ENCODE measurements at regions not wholly inside any gene's neighbourhood (a gene's known extent, or its start where the extent isn't known, plus 50 kb on each side); places are given as distances from the start of the nearest gene placed in this dataset.

- Histone ChIP-seq H3K36me3 (ENCODE audit: insufficient read depth, low read length) (no peaks in the 10 kb centered on the region), H3K9ac (ENCODE audit: low read length) (no peak overlapping the region), H3K27me3 (ENCODE audit: insufficient read depth, low read depth, low read length) (no peaks in the 10 kb centered on the region), H2AFZ (ENCODE audit: low read depth, low read length) (no peak overlapping the region), H3K79me2 (replicated peaks; ENCODE audit: insufficient read depth, low read length) (no peaks in the 10 kb centered on the region), H3K9me3 (ENCODE audit: low read length) (no peaks in the 10 kb centered on the region), H3F3A (ENCODE audit: insufficient read depth, low read length, poor library complexity, severe bottlenecking) (no peaks in the 10 kb centered on the region), H3K4me3 (ENCODE audit: low read length) (no peak overlapping the region), H3K4me2 (ENCODE audit: low read length) (no peak overlapping the region), H4K20me1 (ENCODE audit: insufficient read depth) (no peaks in the 10 kb centered on the region), H3K27ac (ENCODE audit: low read length) (no peak overlapping the region), H3K9me2 (ENCODE audit: insufficient read depth, low read length) (no peaks in the 10 kb centered on the region)
- no peak for TF ChIP-seq MXI1 (conservative IDR thresholded peaks at IDR 0.05; ENCODE audit: poor library complexity, severe bottlenecking)
- no peak for TF ChIP-seq RAD21 (conservative IDR thresholded peaks at IDR 0.05)
- TF ChIP-seq EP300 (conservative IDR thresholded peaks at IDR 0.05; ENCODE audit: poor library complexity, severe bottlenecking): no peak
- no peak for TF ChIP-seq SMC3 (conservative IDR thresholded peaks at IDR 0.05; ENCODE audit: poor library complexity)
- no peak for TF ChIP-seq TAF1 (IDR thresholded peaks at IDR 0.05; ENCODE audit: low read depth)
- TF ChIP-seq REST (IDR thresholded peaks at IDR 0.05; ENCODE audit: borderline replicate concordance): no peak
- no peak for TF ChIP-seq CTCF (IDR thresholded peaks at IDR 0.05; ENCODE audit: poor library complexity, severe bottlenecking)
Observed at GRCh38 chrX:4809571-4809970, 1096.1 kb upstream of the PRKX start.

- TF ChIP-seq EZH2 (IDR thresholded peaks at IDR 0.05; ENCODE audit: borderline replicate concordance, insufficient read depth, low read length, poor library complexity, severe bottlenecking) (no peak), REST (IDR thresholded peaks at IDR 0.05; ENCODE audit: borderline replicate concordance) (no peak), SMC3 (conservative IDR thresholded peaks at IDR 0.05; ENCODE audit: poor library complexity) (no peak), EP300 (conservative IDR thresholded peaks at IDR 0.05; ENCODE audit: poor library complexity, severe bottlenecking) (no peak), MXI1 (conservative IDR thresholded peaks at IDR 0.05; ENCODE audit: poor library complexity, severe bottlenecking) (no peak), POLR2AphosphoS5 (IDR thresholded peaks at IDR 0.05) (no peak), CTCF (IDR thresholded peaks at IDR 0.05; ENCODE audit: poor library complexity, severe bottlenecking) (no peak), RAD21 (conservative IDR thresholded peaks at IDR 0.05) (no peak), TAF1 (IDR thresholded peaks at IDR 0.05; ENCODE audit: low read depth) (no peak)
- H3K4me2 ChIP-seq (ENCODE audit: low read length): no peak overlapping the region
- no peaks in the 10 kb centered on the region for H3K36me3 ChIP-seq (ENCODE audit: insufficient read depth, low read length)
- H3K9me3 ChIP-seq (ENCODE audit: low read length): no peaks in the 10 kb centered on the region
- no peaks in the 10 kb centered on the region for H3K9me2 ChIP-seq (ENCODE audit: insufficient read depth, low read length)
- H3K79me2 ChIP-seq (replicated peaks; ENCODE audit: insufficient read depth, low read length): no peaks in the 10 kb centered on the region
- H4K20me1 ChIP-seq (ENCODE audit: insufficient read depth): no peaks in the 10 kb centered on the region
- H2AFZ ChIP-seq (ENCODE audit: low read depth, low read length): no peak overlapping the region
- no peak overlapping the region for H3K4me3 ChIP-seq (ENCODE audit: low read length)
- no peaks in the 10 kb centered on the region for H3F3A ChIP-seq (ENCODE audit: insufficient read depth, low read length, poor library complexity, severe bottlenecking)
- H3K27me3 ChIP-seq (ENCODE audit: insufficient read depth, low read depth, low read length): no peaks in the 10 kb centered on the region
- no peak overlapping the region for H3K27ac ChIP-seq (ENCODE audit: low read length)
- no peak overlapping the region for H3K9ac ChIP-seq (ENCODE audit: low read length)
Observed at GRCh38 chrX:4805502-4805901, 1092.1 kb upstream of the PRKX start.

Measured in neural cell (in vitro differentiated cells).